LNCaP clone FGC (cell line): ENCODE measurements at regions not wholly inside any gene's neighbourhood (a gene's known extent, or its start where the extent isn't known, plus 50 kb on each side); places are given as distances from the start of the nearest gene placed in this dataset.

Experiments
- DNase-seq: peaks from one replicate; pipeline ENCODE4 v3.0.0-alpha.2; 2011; ENCODE audit warnings: low read depth
- H3K4me3 ChIP-seq: 2 replicates; pipeline ENCODE4 v1.5.1; 2011; ENCODE audit warnings: mild to moderate bottlenecking, low read depth, low read length, control low read depth
- CTCF ChIP-seq: IDR thresholded peaks from 2 replicates; pipeline ENCODE4 v1.5.1; 2012; ENCODE audit warnings: mild to moderate bottlenecking; ENCODE audit not compliant: control insufficient read depth, insufficient read depth; ENCODE audit errors: extremely low read depth

DNA sequence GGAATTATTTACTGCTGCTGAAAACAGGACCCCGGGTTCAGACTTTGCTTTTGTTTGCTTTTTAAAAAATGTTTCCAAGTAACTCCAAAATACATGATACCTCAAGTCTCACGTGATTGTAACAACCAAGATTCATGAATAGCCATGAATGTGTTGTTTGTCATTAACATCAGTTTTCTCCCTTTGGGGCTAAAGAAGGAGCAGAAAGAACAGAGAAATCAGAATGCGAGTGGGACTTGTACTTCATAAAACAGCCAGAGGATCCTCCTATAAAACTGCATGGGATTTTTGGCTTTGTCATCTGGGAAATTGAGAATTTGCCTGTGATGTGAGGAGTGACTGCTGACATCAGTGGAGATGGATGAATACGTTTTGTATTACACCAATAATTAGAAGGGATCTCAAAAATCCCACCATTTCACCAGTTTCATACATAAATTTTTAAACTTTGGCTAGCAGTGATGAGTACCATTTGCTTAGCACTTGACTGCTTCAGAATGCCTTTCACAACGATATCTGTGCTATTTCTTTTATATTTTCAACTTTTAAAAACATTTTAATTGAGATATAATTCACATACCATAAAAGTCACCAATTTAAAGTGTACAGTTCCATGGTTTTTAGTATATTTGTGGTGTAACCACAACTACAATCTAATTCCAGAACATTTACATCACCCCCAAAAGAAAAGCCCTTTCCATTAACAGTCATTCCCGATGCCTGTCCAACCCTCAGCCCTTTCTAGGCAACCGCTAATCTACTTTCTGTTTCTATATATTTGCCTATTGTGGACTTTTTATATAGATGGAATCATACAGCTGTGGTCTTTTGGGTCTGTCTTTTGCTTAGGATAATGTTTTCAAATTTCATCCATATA lies 126.9 kb upstream of the ANKRD55 start:
- no peak overlapping the region for H3K4me3 ChIP-seq
- TF ChIP-seq CTCF, result no peak
- no peak for DNase-seq

GRCh38 chr5:56358703-56359681 lies 125.9 kb upstream of the ANKRD55 start:
- no peak for DNase-seq
- no peak overlapping the region for H3K4me3 ChIP-seq
- TF ChIP-seq CTCF, result no peak

DNA sequence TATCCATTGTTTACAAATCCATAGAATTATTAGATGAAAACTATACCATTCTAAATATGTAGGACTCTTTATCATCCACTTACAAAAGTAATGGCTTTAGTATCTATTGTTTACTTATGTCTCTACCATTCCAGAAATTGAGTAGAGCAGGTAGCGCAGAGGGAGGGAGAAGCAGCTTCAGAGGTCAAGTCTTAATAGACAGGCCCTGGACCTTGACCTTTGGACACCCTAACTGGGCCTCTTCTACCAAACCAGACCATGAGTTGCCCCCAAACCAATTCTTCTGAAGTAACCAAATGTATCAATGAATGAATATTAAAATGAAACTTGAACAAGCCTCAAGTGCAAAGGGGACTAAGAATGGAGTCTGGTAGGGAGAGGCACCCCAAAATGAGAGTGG lies 124.9 kb upstream of the ANKRD55 start:
- TF ChIP-seq CTCF, result no peak
- no peak overlapping the region for H3K4me3 ChIP-seq
- no peak for DNase-seq

GRCh38 chr5:56357426-56357825 lies 124.3 kb upstream of the ANKRD55 start:
- TF ChIP-seq CTCF, result no peak
- no peak overlapping the region for H3K4me3 ChIP-seq
- DNase-seq, result no peak

DNA sequence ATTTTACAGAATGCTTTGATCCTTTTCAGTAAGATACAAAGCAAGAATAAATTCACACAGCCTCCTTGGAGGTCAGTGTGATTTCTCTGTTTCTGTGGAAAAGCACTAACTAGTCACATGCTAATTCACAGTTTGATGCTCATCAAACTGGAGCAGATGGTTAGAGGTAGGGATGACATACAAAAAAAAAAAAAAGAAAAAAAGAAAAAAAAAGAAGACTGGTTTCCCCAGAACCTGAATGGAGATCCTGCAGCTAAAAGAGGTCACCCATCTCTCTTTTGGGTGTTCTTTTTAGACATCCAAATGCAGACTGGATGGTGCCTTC lies 123.7 kb upstream of the ANKRD55 start:
- H3K4me3 ChIP-seq, result no peak overlapping the region
- TF ChIP-seq CTCF, result no peak
- DNase-seq, result no peak

DNA sequence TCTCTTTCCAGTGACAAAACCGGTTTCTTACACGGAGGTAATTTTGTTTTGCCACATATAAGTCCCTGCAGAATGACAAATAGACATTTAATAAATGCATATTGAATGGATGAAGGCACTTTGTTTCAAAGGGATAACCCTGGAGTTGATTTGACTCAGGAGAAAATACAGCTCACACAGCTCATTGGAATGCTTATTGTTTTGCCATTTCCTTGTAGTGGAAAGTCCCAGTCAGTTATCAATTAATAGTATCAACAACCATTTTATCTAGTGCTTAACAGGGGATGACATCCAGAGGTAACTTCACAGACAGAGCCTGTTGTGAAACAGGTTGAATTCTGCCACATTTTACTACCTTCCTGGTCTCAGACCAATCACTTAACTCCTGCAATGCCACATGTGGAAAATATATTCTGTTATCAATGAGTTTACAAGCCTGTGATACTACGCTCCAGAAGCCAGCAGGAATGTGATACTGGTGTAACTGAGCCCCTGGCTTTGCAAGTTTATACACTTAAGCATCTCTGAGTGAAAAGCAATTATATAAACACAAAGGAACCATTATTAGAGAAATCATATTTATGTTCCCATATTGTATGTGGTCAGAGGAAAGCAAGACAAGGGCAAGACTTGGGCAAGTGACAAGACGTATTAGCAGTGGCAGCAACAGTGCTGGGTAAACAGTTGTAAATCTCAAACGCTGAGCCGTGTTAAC lies 123.1 kb upstream of the ANKRD55 start:
- no peak for TF ChIP-seq CTCF
- peak; percentile 72 for DNase-seq
- H3K4me3 ChIP-seq, result no peak overlapping the region
